ENCODE measurements at regions not wholly inside any gene's neighbourhood (a gene's known extent, or its start where the extent isn't known, plus 50 kb on each side); places are given as distances from the start of the nearest gene placed in this dataset.

- TF ChIP-seq POLR2AphosphoS5 (IDR thresholded peaks at IDR 0.05) (no peak), CTCF (IDR thresholded peaks at IDR 0.05) (no peak), EP300 (IDR thresholded peaks at IDR 0.05) (no peak), POLR2A (IDR thresholded peaks at IDR 0.05) (no peak)
Measured at GRCh38 chr14:84397631-84398030, 1132.3 kb upstream of the FLRT2 start.
